K562 (cell line): ENCODE measurements at regions not wholly inside any gene's neighbourhood (a gene's known extent, or its start where the extent isn't known, plus 50 kb on each side); places are given as distances from the start of the nearest gene placed in this dataset.

Experiments
- ATAC-seq: fragments of 200-7000 bp; cut with Tn5 transposase; 3 replicates; pipeline ENCODE4 v1.9.1; 2020; ENCODE audit warnings: moderate library complexity
- BruUV-seq: library from RNA; stranded (reverse); fragments of 400-500 nt; replicated peaks from 2 replicates; lab custom pipeline; 2021; lab: Mats Ljungman, UMichigan
- CTCF ChIA-PET: fragments of 300-600 bp; formaldehyde crosslinking; extraction: SDS; loops from one replicate; lab custom pipeline; 2021; ENCODE audit warnings: low intra/inter-chr PET ratio; lab: Yijun Ruan, JAX
- POLR2A ChIA-PET: fragments of 300-600, 350-650 bp; sonication (Branson Sonifier 250); formaldehyde crosslinking; extraction: SDS; loops from one replicate; lab custom pipeline; 2021; ENCODE audit warnings: antibody characterized with exemption, inconsistent platforms; lab: Yijun Ruan, JAX
- DNase-seq, 4 experiments: peaks; one replicate each; pipeline versions ENCODE4 v3.0.0 to v3.0.0-alpha.2; 2011 to 2018; ENCODE audit warnings: low spot score in 3 of 4, mixed read lengths in 3 of 4; ENCODE audit errors: extremely low read depth in 1 of 4
- FAIRE-seq: peaks from 2 replicates; lab custom pipeline; 2011; peaks lifted over from hg19 to GRCh38; lab: Jason Lieb, UNC
- H2AFZ ChIP-seq: 2 replicates; pipeline ENCODE4 v1.6.0; 2011; ENCODE audit warnings: low read depth, low read length, control low read depth, inconsistent platforms
- H3K27ac ChIP-seq: fragments of 200-600 bp; 3 replicates; pipeline ENCODE4 v1.8.0; 2011; ENCODE audit warnings: low read depth, mild to moderate bottlenecking, control low read depth, inconsistent platforms, low read length, moderate library complexity, mixed read lengths; ENCODE audit errors: extremely low read depth
- H3K27me3 ChIP-seq, 2 experiments: fragments of 300-600 bp in 1 of 2; 2 replicates in 1 of 2; 3 replicates in 1 of 2; pipeline versions ENCODE4 v1.6.0 to v1.8.0; 2011; ENCODE audit warnings: inconsistent platforms in 2 of 2, low read length in 2 of 2, mild to moderate bottlenecking in 1 of 2, mixed read lengths in 1 of 2, moderate library complexity in 1 of 2; ENCODE audit not compliant: control insufficient read depth in 2 of 2, insufficient read depth in 2 of 2
- H3K36me3 ChIP-seq: fragments of 300-600 bp; 3 replicates; pipeline ENCODE4 v1.8.0; 2011; ENCODE audit warnings: mild to moderate bottlenecking, low read length, inconsistent platforms; ENCODE audit not compliant: control insufficient read depth, insufficient read depth
- H3K4me1 ChIP-seq, 2 experiments: fragments of 200-600 bp in 1 of 2; replicated peaks in 1 of 2; 2 replicates in 1 of 2; 3 replicates in 1 of 2; pipeline versions ENCODE4 v1.5.1 to v1.8.0; 2011; ENCODE audit warnings: inconsistent platforms in 2 of 2, low read length in 2 of 2, mild to moderate bottlenecking in 1 of 2, mixed read lengths in 1 of 2, moderate library complexity in 1 of 2; ENCODE audit not compliant: control insufficient read depth in 2 of 2, insufficient read depth in 2 of 2
- H3K4me2 ChIP-seq: 2 replicates; pipeline ENCODE4 v1.6.1; 2011; ENCODE audit warnings: low read length, control low read depth, inconsistent platforms, mixed read lengths; ENCODE audit not compliant: insufficient read depth
- H3K4me3 ChIP-seq: fragments of 200-600 bp; sonication (generic), shearing (Covaris generic); 2 replicates; pipeline ENCODE4 v1.5.1; 2016; ENCODE audit warnings: control low read depth, inconsistent platforms
- H3K79me2 ChIP-seq: fragments of 200-600 bp; 3 replicates; pipeline ENCODE4 v1.8.0; 2011; ENCODE audit warnings: low read length, inconsistent platforms; ENCODE audit not compliant: control insufficient read depth, insufficient read depth
- H3K9ac ChIP-seq, 2 experiments: 2 replicates each; pipeline versions ENCODE4 v1.6.0 to v1.6.1; 2011; ENCODE audit warnings: low read depth in 2 of 2, low read length in 2 of 2, control low read depth in 1 of 2, inconsistent platforms in 1 of 2, mild to moderate bottlenecking in 1 of 2, mixed read lengths in 1 of 2; ENCODE audit not compliant: insufficient read depth in 1 of 2
- H3K9me1 ChIP-seq: one replicate; pipeline ENCODE4 v1.6.0; 2011; ENCODE audit warnings: inconsistent platforms, mild to moderate bottlenecking, low read length, moderate library complexity; ENCODE audit not compliant: control insufficient read depth, insufficient read depth
- H3K9me3 ChIP-seq: replicated peaks from 2 replicates; pipeline ENCODE4 v1.5.1; 2011; ENCODE audit warnings: low read depth, low read length, inconsistent platforms; ENCODE audit not compliant: control insufficient read depth, insufficient read depth
- H4K20me1 ChIP-seq: replicated peaks from 2 replicates; pipeline ENCODE4 v1.6.1; 2011; ENCODE audit warnings: low read length, inconsistent platforms, mixed read lengths; ENCODE audit not compliant: control insufficient read depth, insufficient read depth
- ATF7 ChIP-seq: fragments of 450-650 bp; IDR thresholded peaks from 2 replicates; pipeline ENCODE4 v1.7.1; 2014; ENCODE audit warnings: mild to moderate bottlenecking, moderate library complexity
- POLR3A ChIP-seq: IDR thresholded peaks from 2 replicates; pipeline ENCODE4 v1.6.1; 2011; ENCODE audit warnings: borderline replicate concordance, mild to moderate bottlenecking, moderate library complexity; ENCODE audit not compliant: insufficient read length, insufficient read depth; ENCODE audit errors: extremely low read depth
- TGIF2 ChIP-seq: sonication (generic); formaldehyde crosslinking; IDR thresholded peaks from 2 replicates; pipeline ENCODE4 v1.8.1; 2022; ENCODE audit warnings: mild to moderate bottlenecking, missing genetic modification reagents, moderate library complexity
- ZC3H8 ChIP-seq: fragments of 450-650 bp; IDR thresholded peaks from 2 replicates; pipeline ENCODE4 v1.6.1; 2017
- ZNF143 ChIP-seq: sonication (generic); formaldehyde crosslinking; IDR thresholded peaks from 2 replicates; pipeline ENCODE4 v1.9.0; 2022; ENCODE audit warnings: mild to moderate bottlenecking, missing genetic modification reagents
- ZNF277 ChIP-seq: fragments of 250-450 bp; sonication (Bioruptor Pico); IDR thresholded peaks from 2 replicates; pipeline ENCODE4 v1.8.0; 2022; ENCODE audit warnings: inconsistent platforms, mild to moderate bottlenecking, moderate library complexity, borderline replicate concordance
- ZNF354B ChIP-seq: fragments of 250-450 bp; sonication (Bioruptor Pico); IDR thresholded peaks from 2 replicates; pipeline ENCODE4 v1.4.0; 2020
- ZNF408 ChIP-seq: fragments of 250-450 bp; sonication (Bioruptor Pico); IDR thresholded peaks from 2 replicates; pipeline ENCODE4 v1.4.0; 2020; ENCODE audit warnings: low read depth, mild to moderate bottlenecking, moderate library complexity
- WGBS: fragments of 100-300 bp; shearing (Covaris generic); methylation state at CpG from one replicate; pipeline ENCODE4 v1.1.6; 2016; ENCODE audit warnings: low coverage, mixed read lengths; ENCODE audit not compliant: insufficient coverage; ENCODE audit errors: missing lambda C conversion rate; 5-methylcytosine and 5-hydroxymethylcytosine counted together
- in situ Hi-C: fragments of 300-500 bp; cut with MboI; formaldehyde crosslinking; loops from 4 replicates; pipeline ENCODE4 v1.15.0; 2018; ENCODE audit warnings: inconsistent platforms, mixed read lengths
- intact Hi-C: fragments of 100-400 bp; cut with micrococcal nuclease; formaldehyde crosslinking; loops from 2 replicates; pipeline ENCODE4 v1.14.2; 2022
- TF ChIP-seq, protein P1 (sequence below): sonication (generic); formaldehyde crosslinking; IDR thresholded peaks from 2 replicates; pipeline ENCODE4 v1.8.1; 2023; ENCODE audit warnings: mild to moderate bottlenecking, missing genetic modification reagents, moderate library complexity
- TF ChIP-seq, protein P2 (sequence below): sonication (generic); IDR thresholded peaks from 2 replicates; pipeline ENCODE4 v1.6.1; 2016

DNA sequence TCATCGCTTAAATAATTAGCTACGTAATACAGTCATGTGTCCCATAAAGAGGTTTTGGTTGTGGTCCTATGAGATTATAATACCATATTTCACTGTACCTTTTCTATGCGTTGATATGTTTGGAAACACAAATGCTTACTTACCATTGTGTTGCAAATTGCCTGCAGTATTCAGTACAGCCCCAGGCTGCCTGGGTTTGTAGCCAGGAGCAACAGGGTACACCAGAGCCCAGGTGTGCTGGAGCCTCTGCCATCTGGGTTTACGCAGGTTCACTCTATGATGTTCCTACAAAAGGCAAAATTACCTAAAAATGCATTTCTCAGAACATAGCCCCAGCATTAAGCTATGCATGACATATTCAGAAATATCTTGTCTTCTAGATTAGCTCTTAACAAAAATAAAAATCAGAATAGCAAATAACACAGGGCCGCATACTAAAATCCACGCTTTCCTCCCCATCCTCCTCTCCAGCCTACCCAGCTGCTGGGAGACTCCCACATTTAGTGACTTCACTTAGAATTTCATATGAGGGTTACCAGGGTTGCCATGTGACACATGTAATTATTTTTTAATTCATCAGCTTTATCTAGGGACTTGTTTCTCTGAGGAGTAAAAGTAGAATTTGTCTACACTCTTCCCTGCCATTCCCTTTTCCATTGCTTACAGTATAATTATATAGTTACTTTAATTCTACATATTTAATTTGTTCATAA is 559.0 kb upstream of the ADARB2 start:
- CTCF ChIA-PET, result no interaction called here
- WGBS, result under 1% methylated on average over 6 of the region's 6 CpGs
- no peak for FAIRE-seq

More for the DNA sequence above, 559.0 kb upstream of the ADARB2 start:
- no peak overlapping the region for H3K4me2 ChIP-seq
- no peak overlapping the region for H3K9ac ChIP-seq
- H2AFZ ChIP-seq, result no peak overlapping the region
- H3K27ac ChIP-seq, result no peak overlapping the region
- in situ Hi-C loops (no loop called here), intact Hi-C loops (no loop called here)
- ATAC-seq, result no peak
- H3K4me1 ChIP-seq, result no peaks in the 10 kb centered on the region
- POLR2A ChIA-PET, result no interaction called here
- no peak overlapping the region for H3K4me3 ChIP-seq
- no peaks in the 10 kb centered on the region for H3K79me2 ChIP-seq
- H4K20me1 ChIP-seq, result no peaks in the 10 kb centered on the region
- H3K27me3 ChIP-seq, result no peaks in the 10 kb centered on the region
- H3K36me3 ChIP-seq, result no peaks in the 10 kb centered on the region
- H3K9me3 ChIP-seq, result no peaks in the 10 kb centered on the region
- no peak for DNase-seq
- no peak for TF ChIP-seq TGIF2 (CRISPR knock-in tag)
- TF ChIP-seq, protein P1, sequence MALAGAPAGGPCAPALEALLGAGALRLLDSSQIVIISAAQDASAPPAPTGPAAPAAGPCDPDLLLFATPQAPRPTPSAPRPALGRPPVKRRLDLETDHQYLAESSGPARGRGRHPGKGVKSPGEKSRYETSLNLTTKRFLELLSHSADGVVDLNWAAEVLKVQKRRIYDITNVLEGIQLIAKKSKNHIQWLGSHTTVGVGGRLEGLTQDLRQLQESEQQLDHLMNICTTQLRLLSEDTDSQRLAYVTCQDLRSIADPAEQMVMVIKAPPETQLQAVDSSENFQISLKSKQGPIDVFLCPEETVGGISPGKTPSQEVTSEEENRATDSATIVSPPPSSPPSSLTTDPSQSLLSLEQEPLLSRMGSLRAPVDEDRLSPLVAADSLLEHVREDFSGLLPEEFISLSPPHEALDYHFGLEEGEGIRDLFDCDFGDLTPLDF, result no peak
- no peak for TF ChIP-seq ZNF277 (CRISPR knock-in tag)
- no peak for TF ChIP-seq POLR3A
- TF ChIP-seq ZNF408 (CRISPR knock-in tag), result no peak
- TF ChIP-seq ZNF354B (CRISPR knock-in tag), result no peak
- no peak for TF ChIP-seq ZNF143 (CRISPR knock-in tag)
- TF ChIP-seq ZC3H8, result no peak
- TF ChIP-seq ATF7, result no peak
- TF ChIP-seq, protein P2, sequence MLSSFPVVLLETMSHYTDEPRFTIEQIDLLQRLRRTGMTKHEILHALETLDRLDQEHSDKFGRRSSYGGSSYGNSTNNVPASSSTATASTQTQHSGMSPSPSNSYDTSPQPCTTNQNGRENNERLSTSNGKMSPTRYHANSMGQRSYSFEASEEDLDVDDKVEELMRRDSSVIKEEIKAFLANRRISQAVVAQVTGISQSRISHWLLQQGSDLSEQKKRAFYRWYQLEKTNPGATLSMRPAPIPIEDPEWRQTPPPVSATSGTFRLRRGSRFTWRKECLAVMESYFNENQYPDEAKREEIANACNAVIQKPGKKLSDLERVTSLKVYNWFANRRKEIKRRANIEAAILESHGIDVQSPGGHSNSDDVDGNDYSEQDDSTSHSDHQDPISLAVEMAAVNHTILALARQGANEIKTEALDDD, result no peak
- BruUV-seq, result no TSS peak
- no peaks in the 10 kb centered on the region for H3K9me1 ChIP-seq
